Stomach smooth muscle (tissue), 2 donors: ENCODE measurements at regions not wholly inside any gene's neighbourhood (a gene's known extent, or its start where the extent isn't known, plus 50 kb on each side); places are given as distances from the start of the nearest gene placed in this dataset.
"Not testable (repeated sequence)": the region's sequence is repeated elsewhere in the genome, so short reads cannot be mapped to it uniquely, and the experiment has no call there.

Experiments
- H3K27ac ChIP-seq: one replicate; pipeline ENCODE4 v1.7.0; 2013; ENCODE audit warnings: mild to moderate bottlenecking, low read length, inconsistent platforms
- H3K27me3 ChIP-seq, 2 donors: one replicate each; pipeline ENCODE4 v1.7.0; 2013; ENCODE audit warnings: low read length in 2 of 2; ENCODE audit not compliant: insufficient read depth in 2 of 2, control insufficient read depth in 1 of 2
- H3K36me3 ChIP-seq, 2 donors: one replicate each; pipeline ENCODE4 v1.7.0; 2013; ENCODE audit warnings: low read length in 2 of 2; ENCODE audit not compliant: control insufficient read depth in 2 of 2, insufficient read depth in 2 of 2
- H3K4me1 ChIP-seq: one replicate; pipeline ENCODE4 v1.7.0; 2013; ENCODE audit warnings: low read length; ENCODE audit not compliant: control insufficient read depth, insufficient read depth
- H3K4me3 ChIP-seq, 2 donors: one replicate each; pipeline ENCODE4 v1.7.0; 2013; ENCODE audit warnings: low read length in 2 of 2
- H3K9ac ChIP-seq, 2 donors: one replicate each; pipeline ENCODE4 v1.7.0; 2013; ENCODE audit warnings: low read length in 2 of 2, mild to moderate bottlenecking in 1 of 2
- H3K9me3 ChIP-seq, 2 donors: one replicate each; pipeline ENCODE4 v1.7.0; 2013; ENCODE audit warnings: low read length in 2 of 2; ENCODE audit not compliant: control insufficient read depth in 2 of 2
- donor health status: healthy.
- donor health status: Pancreatic carcinoma.

- no peak overlapping the region for H3K27ac ChIP-seq
- no peaks in the 10 kb centered on the region for H3K27me3 ChIP-seq
- no peak overlapping the region for H3K4me3 ChIP-seq
- no peak overlapping the region for H3K9ac ChIP-seq
- H3K9me3 ChIP-seq = no peaks in the 10 kb centered on the region
- no peaks in the 10 kb centered on the region for H3K36me3 ChIP-seq
- H3K4me1 ChIP-seq = peaks cover 4% of the 10 kb centered on the region
Observed at GRCh38 chr1:55522353-55522903, 307.3 kb upstream of the USP24 start.

GRCh38 chr1:55520861-55521260 is 305.7 kb upstream of the USP24 start:
- Histone ChIP-seq H3K27ac (no peak overlapping the region), H3K9me3 (no peaks in the 10 kb centered on the region), H3K36me3 (no peaks in the 10 kb centered on the region), H3K9ac (no peak overlapping the region), H3K27me3 (no peaks in the 10 kb centered on the region), H3K4me1 (peaks cover 4% of the 10 kb centered on the region), H3K4me3 (no peak overlapping the region)

- H3K27me3 ChIP-seq = no peaks in the 10 kb centered on the region
- peak overlapping the region in 1 of 2 donors; percentile 15 for H3K4me3 ChIP-seq
- H3K36me3 ChIP-seq = no peaks in the 10 kb centered on the region
- H3K27ac ChIP-seq = no peak overlapping the region
- no peaks in the 10 kb centered on the region for H3K9me3 ChIP-seq
- peaks cover 4% of the 10 kb centered on the region for H3K4me1 ChIP-seq
- no peak overlapping the region for H3K9ac ChIP-seq
Observed at GRCh38 chr1:55519937-55520683, 304.9 kb upstream of the USP24 start.

GRCh38 chr1:55519276-55519675 is 304.1 kb upstream of the USP24 start:
- Histone ChIP-seq H3K27ac (no peak overlapping the region), H3K4me1 (peaks cover 4% of the 10 kb centered on the region), H3K9ac (no peak overlapping the region), H3K9me3 (no peaks in the 10 kb centered on the region), H3K4me3 (no peak overlapping the region), H3K27me3 (no peaks in the 10 kb centered on the region), H3K36me3 (no peaks in the 10 kb centered on the region)

DNA sequence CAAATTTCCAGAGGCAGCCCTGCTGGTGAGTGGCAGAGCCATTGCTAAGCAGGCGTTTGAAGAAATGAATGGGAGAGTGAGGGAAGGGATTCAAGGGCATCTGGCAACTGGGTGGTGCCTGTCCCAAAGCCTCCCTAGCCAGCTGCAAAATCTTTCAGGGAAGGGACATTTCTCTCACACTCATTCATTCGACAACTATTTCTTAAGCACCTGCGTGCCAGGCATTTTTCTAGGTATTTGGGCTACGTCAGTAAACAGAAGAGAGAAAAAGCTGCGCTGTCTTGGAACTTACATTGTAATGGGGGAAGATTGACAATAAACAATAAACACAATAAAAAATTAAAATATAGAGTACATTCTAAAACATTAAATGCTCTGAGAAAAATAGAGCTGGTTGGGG is 301.9 kb upstream of the USP24 start:
- Histone ChIP-seq H3K27ac (no peak overlapping the region), H3K4me1 (no peaks in the 10 kb centered on the region), H3K27me3 (no peaks in the 10 kb centered on the region), H3K9ac (no peak overlapping the region), H3K4me3 (no peak overlapping the region), H3K9me3 (no peaks in the 10 kb centered on the region), H3K36me3 (no peaks in the 10 kb centered on the region)

GRCh38 chr1:55514571-55514970 is 299.4 kb upstream of the USP24 start:
- H3K4me3 ChIP-seq, H3K9me3 ChIP-seq, H3K9ac ChIP-seq, H3K27me3 ChIP-seq, H3K4me1 ChIP-seq, H3K27ac ChIP-seq, H3K36me3 ChIP-seq: not testable (repeated sequence)

DNA sequence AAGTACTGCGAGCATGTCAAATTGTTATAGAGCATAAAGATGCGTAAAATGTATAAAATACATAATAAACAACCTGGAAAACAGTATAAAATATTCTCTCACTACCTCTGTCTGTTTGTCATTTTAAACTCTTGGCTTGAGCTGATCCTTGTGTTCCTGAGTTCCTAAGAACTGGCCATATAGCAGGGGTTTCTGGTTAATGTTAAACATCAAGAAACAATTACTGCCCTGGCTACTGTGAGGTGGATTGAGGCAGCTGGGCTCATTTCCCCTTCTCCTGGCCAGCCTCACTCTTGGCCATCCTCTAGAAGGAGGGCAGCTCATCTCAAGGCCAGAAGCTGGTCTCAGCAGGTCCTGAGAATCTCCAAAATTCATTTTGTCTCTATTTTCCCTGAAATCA is 297.3 kb upstream of the USP24 start:
- Histone ChIP-seq H3K9me3 (no peaks in the 10 kb centered on the region), H3K27me3 (no peaks in the 10 kb centered on the region), H3K4me1 (no peaks in the 10 kb centered on the region), H3K36me3 (no peaks in the 10 kb centered on the region), H3K9ac (no peak overlapping the region), H3K27ac (no peak overlapping the region), H3K4me3 (no peak overlapping the region)

DNA sequence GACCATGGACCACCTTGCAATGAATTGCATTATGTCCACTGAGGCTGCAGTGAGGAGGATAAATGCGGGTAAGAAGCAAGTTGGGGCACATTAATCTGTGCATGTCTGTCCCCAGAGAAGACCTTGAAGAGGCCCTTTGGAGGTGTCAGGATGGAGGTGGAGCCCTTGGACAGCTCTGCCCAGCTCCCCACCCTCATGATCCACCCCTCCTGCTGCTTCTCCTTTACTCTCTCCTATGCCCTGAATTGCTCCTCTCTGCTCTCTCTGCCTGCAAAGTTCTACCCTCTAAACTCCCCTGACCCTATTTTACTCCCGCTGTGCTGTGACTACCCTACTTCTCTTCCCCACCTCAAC is 292.4 kb upstream of the USP24 start:
- Histone ChIP-seq H3K4me3 (no peak overlapping the region), H3K36me3 (no peaks in the 10 kb centered on the region), H3K4me1 (peaks cover 17% of the 10 kb centered on the region), H3K27ac (no peak overlapping the region), H3K9me3 (no peaks in the 10 kb centered on the region), H3K9ac (no peak overlapping the region), H3K27me3 (no peaks in the 10 kb centered on the region)

DNA sequence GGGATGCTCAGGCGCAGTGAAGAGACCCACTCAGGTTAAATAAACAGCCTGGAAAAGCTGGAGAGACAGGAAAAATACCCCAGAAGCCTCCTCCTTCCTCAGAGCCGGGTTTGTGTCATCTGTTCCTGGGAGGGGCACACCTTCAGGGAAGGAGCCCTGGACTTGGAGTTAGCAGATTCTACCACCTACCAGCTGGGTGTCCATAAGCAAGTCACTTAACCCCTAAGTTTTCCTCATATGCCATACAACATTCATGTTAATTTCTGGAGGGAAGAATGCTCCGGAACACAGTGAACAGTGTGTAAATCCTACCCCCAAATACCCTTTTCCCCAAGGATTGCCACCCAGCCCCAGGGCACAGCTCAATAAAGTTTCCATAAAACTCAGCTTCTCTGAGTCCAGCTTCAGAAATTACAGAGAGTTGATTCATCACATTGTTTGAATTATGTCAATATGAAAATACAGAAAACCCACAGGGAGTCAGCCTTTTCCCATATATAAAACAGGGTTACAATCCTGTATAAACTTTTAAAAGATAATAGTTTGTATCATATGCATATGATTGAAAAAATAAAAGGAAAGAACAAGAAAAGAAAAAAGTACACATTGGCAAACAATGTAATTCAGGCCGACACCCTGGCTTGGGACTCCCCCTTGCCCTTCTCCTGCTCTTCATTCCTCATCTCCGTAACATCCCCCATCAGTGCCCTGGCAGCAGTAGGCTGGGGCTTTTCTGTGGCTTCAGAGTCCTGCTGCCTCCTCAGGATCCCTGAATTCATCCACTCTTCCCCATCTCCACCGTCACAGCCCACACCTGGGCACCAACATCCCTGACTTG is 291.8 kb upstream of the USP24 start:
- Histone ChIP-seq H3K9me3 (no peaks in the 10 kb centered on the region), H3K9ac (no peak overlapping the region), H3K36me3 (no peaks in the 10 kb centered on the region), H3K27ac (no peak overlapping the region), H3K4me1 (peaks cover 17% of the 10 kb centered on the region), H3K27me3 (no peaks in the 10 kb centered on the region), H3K4me3 (no peak overlapping the region)

DNA sequence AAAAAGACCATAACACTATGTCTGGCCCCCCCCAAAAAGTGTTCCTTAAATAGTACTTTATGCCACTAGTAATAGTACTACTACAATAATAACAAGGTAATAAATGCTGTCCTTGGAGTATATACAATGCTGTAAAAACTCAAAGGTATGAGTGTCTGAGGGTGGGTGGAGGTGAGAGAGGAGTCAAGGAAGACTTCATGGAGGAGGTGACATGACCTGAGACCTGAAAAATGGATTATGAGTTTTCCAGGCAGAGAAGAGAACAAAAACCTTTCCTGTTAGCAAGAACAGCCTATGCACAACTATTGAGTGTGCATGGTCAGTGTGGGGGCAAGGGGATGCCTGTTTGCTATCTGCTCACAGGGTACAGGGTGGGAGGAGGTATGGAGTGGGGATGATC is 290.2 kb upstream of the USP24 start:
- Histone ChIP-seq H3K27me3 (no peaks in the 10 kb centered on the region), H3K4me1 (peaks cover 17% of the 10 kb centered on the region), H3K4me3 (no peak overlapping the region), H3K9me3 (no peaks in the 10 kb centered on the region), H3K27ac (no peak overlapping the region), H3K9ac (no peak overlapping the region), H3K36me3 (no peaks in the 10 kb centered on the region)

DNA sequence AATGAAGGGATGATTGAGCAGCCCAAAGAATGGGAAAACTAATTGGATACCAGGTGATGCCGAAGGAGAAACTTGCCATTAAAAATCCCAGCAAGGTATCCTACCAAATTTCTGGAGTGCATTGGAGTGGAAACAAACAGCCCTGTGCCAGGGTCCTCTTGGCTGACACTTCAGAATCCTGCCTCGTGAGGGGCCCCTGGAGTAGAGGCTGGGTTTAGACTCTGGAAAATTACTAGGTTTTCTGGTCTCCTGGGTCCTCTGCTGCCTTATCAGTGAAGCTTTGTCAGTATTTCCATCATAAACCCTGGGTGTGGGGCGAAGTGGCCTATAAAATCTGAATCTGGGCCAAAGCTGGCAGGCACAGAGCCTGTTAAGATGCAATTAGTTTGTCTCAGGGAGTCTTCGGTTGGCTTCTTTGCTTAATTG is 289.2 kb upstream of the USP24 start:
- H3K27ac ChIP-seq = peak overlapping the region; percentile 24
- H3K4me1 ChIP-seq = peaks cover 17% of the 10 kb centered on the region
- no peak overlapping the region for H3K4me3 ChIP-seq
- H3K9me3 ChIP-seq = no peaks in the 10 kb centered on the region
- no peaks in the 10 kb centered on the region for H3K36me3 ChIP-seq
- H3K27me3 ChIP-seq = no peaks in the 10 kb centered on the region
- no peak overlapping the region for H3K9ac ChIP-seq
